Ishikawa (cell line): ENCODE measurements at regions not wholly inside any gene's neighbourhood (a gene's known extent, or its start where the extent isn't known, plus 50 kb on each side); places are given as distances from the start of the nearest gene placed in this dataset.

ENCODE experiments used
- CEBPB ChIP-seq: IDR thresholded peaks from 2 replicates; pipeline ENCODE4 v1.6.1; 2012
- CREB1 ChIP-seq: IDR thresholded peaks from 2 replicates; pipeline ENCODE4 v1.6.1; 2012; ENCODE audit warnings: low read depth
- EGR1 ChIP-seq: IDR thresholded peaks from 2 replicates; pipeline ENCODE4 v1.6.1; 2012
- EP300 ChIP-seq: IDR thresholded peaks from 2 replicates; pipeline ENCODE4 v1.6.1; 2012; ENCODE audit warnings: borderline replicate concordance
- FOXM1 ChIP-seq: IDR thresholded peaks from 2 replicates; pipeline ENCODE4 v1.6.1; 2012; ENCODE audit warnings: low read depth, borderline replicate concordance
- NFIC ChIP-seq: IDR thresholded peaks from 2 replicates; pipeline ENCODE4 v1.6.1; 2012
- RAD21 ChIP-seq: IDR thresholded peaks from 2 replicates; pipeline ENCODE4 v1.6.1; 2012; ENCODE audit warnings: low read depth
- TAF1 ChIP-seq: IDR thresholded peaks from 2 replicates; pipeline ENCODE4 v1.6.1; 2012; ENCODE audit warnings: low read depth, mild to moderate bottlenecking
- TCF12 ChIP-seq: IDR thresholded peaks from 2 replicates; pipeline ENCODE4 v1.6.1; 2012; ENCODE audit warnings: low read depth
- TEAD4 ChIP-seq: IDR thresholded peaks from 2 replicates; pipeline ENCODE4 v1.6.1; 2012
- YY1 ChIP-seq: IDR thresholded peaks from 2 replicates; pipeline ENCODE4 v1.6.1; 2012; ENCODE audit warnings: low read depth
- ZBTB7A ChIP-seq: IDR thresholded peaks from 2 replicates; pipeline ENCODE4 v1.6.1; 2012; ENCODE audit warnings: low read depth
- TF ChIP-seq, protein P1 (sequence below): IDR thresholded peaks from 2 replicates; pipeline ENCODE4 v1.6.1; 2012
- TF ChIP-seq, protein P2 (sequence below): IDR thresholded peaks from 2 replicates; pipeline ENCODE4 v1.6.1; 2012
- TF ChIP-seq, protein P3 (sequence below): IDR thresholded peaks from 2 replicates; pipeline ENCODE4 v1.6.1; 2012; ENCODE audit warnings: low read depth, mild to moderate bottlenecking

DNA sequence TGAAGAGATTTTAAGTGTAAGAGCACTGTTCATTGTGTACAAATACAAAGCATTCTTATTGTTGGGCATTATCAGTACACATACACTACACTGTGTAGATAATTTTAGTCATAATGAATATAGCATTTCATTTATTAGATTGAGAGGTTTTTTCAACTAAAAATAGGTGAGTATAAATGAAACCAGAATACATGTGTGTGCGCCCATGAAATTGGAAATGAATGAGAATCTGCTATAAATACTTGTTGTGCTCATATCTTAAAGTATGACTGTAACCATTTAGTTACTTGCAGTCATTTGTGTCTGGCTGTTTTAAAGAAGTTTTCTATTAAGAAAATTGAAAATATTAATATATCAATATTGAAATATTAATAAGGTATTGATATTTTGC lies 189.0 kb upstream of the MEF2C start:
- TF ChIP-seq TEAD4 (no peak), EGR1 (no peak), CREB1 (no peak), TAF1 (no peak), FOXM1 (no peak), TCF12 (no peak), ZBTB7A (no peak), EP300 (no peak), YY1 (no peak), RAD21 (no peak), NFIC (no peak), CEBPB (no peak)
- TF ChIP-seq, protein P1, sequence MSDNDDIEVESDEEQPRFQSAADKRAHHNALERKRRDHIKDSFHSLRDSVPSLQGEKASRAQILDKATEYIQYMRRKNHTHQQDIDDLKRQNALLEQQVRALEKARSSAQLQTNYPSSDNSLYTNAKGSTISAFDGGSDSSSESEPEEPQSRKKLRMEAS: no peak
- TF ChIP-seq, protein P2, sequence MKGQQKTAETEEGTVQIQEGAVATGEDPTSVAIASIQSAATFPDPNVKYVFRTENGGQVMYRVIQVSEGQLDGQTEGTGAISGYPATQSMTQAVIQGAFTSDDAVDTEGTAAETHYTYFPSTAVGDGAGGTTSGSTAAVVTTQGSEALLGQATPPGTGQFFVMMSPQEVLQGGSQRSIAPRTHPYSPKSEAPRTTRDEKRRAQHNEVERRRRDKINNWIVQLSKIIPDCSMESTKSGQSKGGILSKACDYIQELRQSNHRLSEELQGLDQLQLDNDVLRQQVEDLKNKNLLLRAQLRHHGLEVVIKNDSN: no peak
- TF ChIP-seq, protein P3, sequence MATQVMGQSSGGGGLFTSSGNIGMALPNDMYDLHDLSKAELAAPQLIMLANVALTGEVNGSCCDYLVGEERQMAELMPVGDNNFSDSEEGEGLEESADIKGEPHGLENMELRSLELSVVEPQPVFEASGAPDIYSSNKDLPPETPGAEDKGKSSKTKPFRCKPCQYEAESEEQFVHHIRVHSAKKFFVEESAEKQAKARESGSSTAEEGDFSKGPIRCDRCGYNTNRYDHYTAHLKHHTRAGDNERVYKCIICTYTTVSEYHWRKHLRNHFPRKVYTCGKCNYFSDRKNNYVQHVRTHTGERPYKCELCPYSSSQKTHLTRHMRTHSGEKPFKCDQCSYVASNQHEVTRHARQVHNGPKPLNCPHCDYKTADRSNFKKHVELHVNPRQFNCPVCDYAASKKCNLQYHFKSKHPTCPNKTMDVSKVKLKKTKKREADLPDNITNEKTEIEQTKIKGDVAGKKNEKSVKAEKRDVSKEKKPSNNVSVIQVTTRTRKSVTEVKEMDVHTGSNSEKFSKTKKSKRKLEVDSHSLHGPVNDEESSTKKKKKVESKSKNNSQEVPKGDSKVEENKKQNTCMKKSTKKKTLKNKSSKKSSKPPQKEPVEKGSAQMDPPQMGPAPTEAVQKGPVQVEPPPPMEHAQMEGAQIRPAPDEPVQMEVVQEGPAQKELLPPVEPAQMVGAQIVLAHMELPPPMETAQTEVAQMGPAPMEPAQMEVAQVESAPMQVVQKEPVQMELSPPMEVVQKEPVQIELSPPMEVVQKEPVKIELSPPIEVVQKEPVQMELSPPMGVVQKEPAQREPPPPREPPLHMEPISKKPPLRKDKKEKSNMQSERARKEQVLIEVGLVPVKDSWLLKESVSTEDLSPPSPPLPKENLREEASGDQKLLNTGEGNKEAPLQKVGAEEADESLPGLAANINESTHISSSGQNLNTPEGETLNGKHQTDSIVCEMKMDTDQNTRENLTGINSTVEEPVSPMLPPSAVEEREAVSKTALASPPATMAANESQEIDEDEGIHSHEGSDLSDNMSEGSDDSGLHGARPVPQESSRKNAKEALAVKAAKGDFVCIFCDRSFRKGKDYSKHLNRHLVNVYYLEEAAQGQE: no peak

DNA sequence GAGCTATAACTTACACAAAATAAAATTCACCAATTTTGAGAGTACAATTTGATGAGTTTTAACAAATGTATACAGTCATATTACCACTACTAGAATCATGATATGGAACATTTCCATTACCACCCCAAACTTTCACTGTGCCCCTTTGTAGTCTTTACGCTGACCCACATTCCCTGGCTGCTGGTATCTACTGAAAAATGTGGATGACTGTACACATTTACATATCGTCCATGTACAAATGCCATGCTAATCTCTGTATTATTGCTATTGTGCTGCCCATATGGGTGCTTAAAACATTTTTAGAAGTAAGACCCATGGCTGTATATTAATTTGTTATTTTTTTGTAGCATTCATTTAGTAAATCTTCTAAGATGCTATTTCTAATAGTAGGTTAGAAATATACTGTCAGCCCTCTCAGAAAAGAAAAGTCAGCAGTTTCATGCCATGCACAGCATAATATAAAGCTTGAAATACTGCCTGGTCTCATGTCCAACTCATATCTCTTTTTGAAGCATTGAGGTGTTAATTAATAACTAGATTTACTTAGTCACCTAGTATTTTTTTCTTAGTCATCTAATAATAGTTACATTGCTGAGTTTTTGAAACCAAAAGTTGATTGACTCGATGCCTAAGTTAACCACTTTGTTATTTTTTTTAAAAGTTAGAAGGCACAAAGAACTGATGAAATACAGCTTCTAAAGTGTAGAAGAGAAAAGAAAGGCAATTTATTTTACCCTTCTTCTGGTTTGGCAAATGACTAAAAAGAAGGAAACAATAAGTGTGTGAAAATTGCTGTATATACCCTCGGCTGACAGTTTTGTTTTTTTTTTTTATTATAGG lies 188.3 kb upstream of the MEF2C start:
- TF ChIP-seq, protein P2: no peak
- no peak for TF ChIP-seq YY1

DNA sequence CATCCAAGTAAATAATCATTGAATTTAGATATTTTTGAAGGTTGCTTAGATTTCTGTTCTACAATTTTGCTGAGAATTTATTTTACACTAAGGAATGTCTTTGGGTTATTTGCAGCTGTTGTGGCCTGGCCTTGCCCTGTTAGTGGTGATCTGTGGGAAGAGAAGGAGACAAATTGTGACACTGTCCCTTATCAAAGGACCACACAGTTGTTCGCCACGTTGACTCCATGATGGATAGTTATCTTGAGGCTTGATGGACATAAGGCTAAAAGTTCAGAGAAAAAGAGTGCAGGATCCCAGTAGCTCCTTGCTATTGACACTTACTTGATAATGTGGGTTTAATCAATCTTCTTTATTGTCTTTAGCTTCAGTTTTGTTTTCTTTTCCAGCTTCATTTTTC lies 186.6 kb upstream of the MEF2C start:
- TF ChIP-seq ZBTB7A: no peak
- no peak for TF ChIP-seq TEAD4
- TF ChIP-seq TAF1: no peak
- TF ChIP-seq, protein P2: no peak
- TF ChIP-seq EP300: no peak
- TF ChIP-seq, protein P3: no peak
- TF ChIP-seq NFIC: no peak
- TF ChIP-seq, protein P1: no peak
- TF ChIP-seq CREB1: no peak
- no peak for TF ChIP-seq YY1

DNA sequence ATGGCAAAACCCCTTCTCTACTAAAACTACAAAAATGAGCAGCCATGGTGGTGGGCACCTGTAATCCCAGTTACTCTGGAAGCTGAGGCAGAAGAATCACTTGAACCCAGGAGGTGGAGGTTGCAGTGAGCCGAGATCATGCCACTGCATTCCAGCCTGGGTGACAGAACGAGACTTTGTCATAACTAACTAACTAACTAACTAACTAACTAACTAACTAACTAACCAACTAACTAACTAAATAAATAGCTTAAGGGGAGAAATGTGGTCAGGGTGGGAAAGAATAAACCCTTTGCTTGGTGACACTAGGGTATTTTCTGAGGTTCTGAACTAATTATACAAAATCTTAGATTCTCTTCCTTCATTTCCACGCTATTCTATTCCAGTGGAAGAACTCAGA lies 184.4 kb upstream of the MEF2C start:
- TF ChIP-seq, protein P2: no peak
- TF ChIP-seq EP300: no peak
- TF ChIP-seq CEBPB: no peak
- TF ChIP-seq, protein P1: no peak
- TF ChIP-seq EGR1: no peak
- no peak for TF ChIP-seq NFIC
- TF ChIP-seq TCF12: no peak
- TF ChIP-seq FOXM1: no peak
- TF ChIP-seq ZBTB7A: no peak
- no peak for TF ChIP-seq CREB1
- no peak for TF ChIP-seq RAD21
- TF ChIP-seq, protein P3: no peak
- TF ChIP-seq YY1: no peak
